Bronchial epithelial cell (primary cell): ENCODE measurements at regions not wholly inside any gene's neighbourhood (a gene's known extent, or its start where the extent isn't known, plus 50 kb on each side); places are given as distances from the start of the nearest gene placed in this dataset.
"Not testable (repeated sequence)": the region's sequence is repeated elsewhere in the genome, so short reads cannot be mapped to it uniquely, and the experiment has no call there.

Source experiments
- DNase-seq: peaks from one replicate; pipeline ENCODE4 v3.0.0-alpha.2; 2010; ENCODE audit warnings: low read depth
- FAIRE-seq: peaks from 2 replicates; lab custom pipeline; 2011; peaks lifted over from hg19 to GRCh38; lab: Jason Lieb, UNC
- H3K27me3 ChIP-seq: 2 replicates; pipeline ENCODE4 v1.5.1; 2011; ENCODE audit warnings: low read length; ENCODE audit not compliant: control insufficient read depth, insufficient read depth
- H3K36me3 ChIP-seq: 2 replicates; pipeline ENCODE4 v1.5.1; 2011; ENCODE audit warnings: low read length; ENCODE audit not compliant: control insufficient read depth, insufficient read depth
- H3K4me3 ChIP-seq: 2 replicates; pipeline ENCODE4 v1.5.1; 2011; ENCODE audit warnings: mild to moderate bottlenecking, low read depth, low read length, control low read depth
- CTCF ChIP-seq: IDR thresholded peaks from 2 replicates; pipeline ENCODE4 v1.5.1; 2011; ENCODE audit warnings: mild to moderate bottlenecking, moderate library complexity, low read length, control low read depth, inconsistent platforms; ENCODE audit not compliant: insufficient read depth, severe bottlenecking

GRCh38 chr10:109247814-109248213 is 675.5 kb downstream of the XPNPEP1 start:
- Histone ChIP-seq H3K27me3 (no peaks in the 10 kb centered on the region), H3K4me3 (no peak overlapping the region), H3K36me3 (no peaks in the 10 kb centered on the region)
- no peak for DNase-seq
- no peak for FAIRE-seq
- no peak for TF ChIP-seq CTCF

- DNase-seq (no peak), FAIRE-seq (peak; percentile 83)
- Histone ChIP-seq H3K27me3 (no peaks in the 10 kb centered on the region), H3K36me3 (no peaks in the 10 kb centered on the region), H3K4me3 (no peak overlapping the region)
- no peak for TF ChIP-seq CTCF
These were observed 677.5 kb downstream of the XPNPEP1 start for GRCh38 chr10:109245821-109246220.

- TF ChIP-seq CTCF = no peak
- FAIRE-seq (no peak), DNase-seq (no peak)
- Histone ChIP-seq H3K4me3 (no peak overlapping the region), H3K36me3 (no peaks in the 10 kb centered on the region), H3K27me3 (no peaks in the 10 kb centered on the region)
These were observed 683.9 kb downstream of the XPNPEP1 start for GRCh38 chr10:109239371-109239770.

- DNase-seq (no peak), FAIRE-seq (no peak)
- Histone ChIP-seq H3K36me3 (no peaks in the 10 kb centered on the region), H3K27me3 (no peaks in the 10 kb centered on the region), H3K4me3 (no peak overlapping the region)
- TF ChIP-seq CTCF = no peak
These were observed 685.6 kb downstream of the XPNPEP1 start for GRCh38 chr10:109237682-109238081.

GRCh38 chr10:109237050-109237449 is 686.3 kb downstream of the XPNPEP1 start:
- no peaks in the 10 kb centered on the region for H3K36me3 ChIP-seq
- DNase-seq (no peak), FAIRE-seq (no peak)
- TF ChIP-seq CTCF = no peak
- no peaks in the 10 kb centered on the region for H3K27me3 ChIP-seq
- no peak overlapping the region for H3K4me3 ChIP-seq

- H3K4me3 ChIP-seq, FAIRE-seq, DNase-seq, H3K27me3 ChIP-seq, H3K36me3 ChIP-seq: not testable (repeated sequence)
These were observed 699.8 kb downstream of the XPNPEP1 start for GRCh38 chr10:109223533-109223932.
